AG09319 (cell line): ENCODE measurements at regions not wholly inside any gene's neighbourhood (a gene's known extent, or its start where the extent isn't known, plus 50 kb on each side); places are given as distances from the start of the nearest gene placed in this dataset.

ENCODE experiments used
- DNase-seq: peaks from one replicate; pipeline ENCODE4 v3.0.0-alpha.2; 2010; ENCODE audit warnings: low read depth; ENCODE audit errors: extremely low read depth
- TF ChIP-seq, protein P1 (sequence below): IDR thresholded peaks from 2 replicates; pipeline ENCODE4 v1.5.1; 2011; ENCODE audit warnings: low read depth, mild to moderate bottlenecking, inconsistent platforms, low read length, moderate library complexity

GRCh38 chr7:25864511-25864910, 287.5 kb upstream of the NFE2L3 start:
- TF ChIP-seq, protein P1, sequence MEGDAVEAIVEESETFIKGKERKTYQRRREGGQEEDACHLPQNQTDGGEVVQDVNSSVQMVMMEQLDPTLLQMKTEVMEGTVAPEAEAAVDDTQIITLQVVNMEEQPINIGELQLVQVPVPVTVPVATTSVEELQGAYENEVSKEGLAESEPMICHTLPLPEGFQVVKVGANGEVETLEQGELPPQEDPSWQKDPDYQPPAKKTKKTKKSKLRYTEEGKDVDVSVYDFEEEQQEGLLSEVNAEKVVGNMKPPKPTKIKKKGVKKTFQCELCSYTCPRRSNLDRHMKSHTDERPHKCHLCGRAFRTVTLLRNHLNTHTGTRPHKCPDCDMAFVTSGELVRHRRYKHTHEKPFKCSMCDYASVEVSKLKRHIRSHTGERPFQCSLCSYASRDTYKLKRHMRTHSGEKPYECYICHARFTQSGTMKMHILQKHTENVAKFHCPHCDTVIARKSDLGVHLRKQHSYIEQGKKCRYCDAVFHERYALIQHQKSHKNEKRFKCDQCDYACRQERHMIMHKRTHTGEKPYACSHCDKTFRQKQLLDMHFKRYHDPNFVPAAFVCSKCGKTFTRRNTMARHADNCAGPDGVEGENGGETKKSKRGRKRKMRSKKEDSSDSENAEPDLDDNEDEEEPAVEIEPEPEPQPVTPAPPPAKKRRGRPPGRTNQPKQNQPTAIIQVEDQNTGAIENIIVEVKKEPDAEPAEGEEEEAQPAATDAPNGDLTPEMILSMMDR: no peak
- no peak for DNase-seq

DNA sequence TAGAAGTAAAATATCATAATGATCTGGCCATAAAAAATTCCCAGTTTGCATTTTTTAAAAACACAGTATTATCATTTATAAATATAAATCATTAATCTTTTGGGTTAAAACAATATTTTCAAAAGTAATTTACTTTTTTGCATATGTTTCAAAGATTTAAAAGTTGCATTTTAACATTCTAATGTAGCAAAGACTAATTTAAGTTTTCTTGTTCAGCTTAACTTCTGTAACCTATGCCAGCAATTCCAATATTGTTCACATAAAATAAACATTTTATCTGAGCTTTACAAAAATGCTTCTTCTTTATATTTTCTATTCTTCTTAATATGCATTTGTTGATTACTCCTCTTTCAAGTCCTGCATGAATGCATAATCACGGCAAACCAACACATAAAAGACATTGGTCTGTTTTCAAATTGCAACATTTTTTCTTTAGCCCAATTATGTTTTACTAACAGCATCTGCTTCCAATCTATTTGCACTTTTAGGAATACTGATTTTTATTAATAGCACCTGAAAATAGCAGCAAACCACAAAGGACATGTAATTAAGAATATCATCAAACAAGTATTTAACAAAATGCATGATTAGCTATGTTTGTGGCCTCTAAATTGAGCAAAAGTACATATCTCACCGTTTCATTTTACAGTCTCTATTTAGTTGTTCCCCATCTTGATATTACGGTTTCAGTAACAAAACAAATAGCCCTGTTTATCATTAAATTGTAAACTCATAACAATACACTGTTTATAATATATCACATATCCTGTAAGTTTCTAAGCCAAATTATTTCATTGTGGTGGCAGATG, 286.9 kb upstream of the NFE2L3 start:
- DNase-seq: no peak
- TF ChIP-seq, protein P1: no peak

- TF ChIP-seq, protein P1: no peak
- no peak for DNase-seq
Observed at GRCh38 chr7:25868509-25868908, 283.5 kb upstream of the NFE2L3 start.

DNA sequence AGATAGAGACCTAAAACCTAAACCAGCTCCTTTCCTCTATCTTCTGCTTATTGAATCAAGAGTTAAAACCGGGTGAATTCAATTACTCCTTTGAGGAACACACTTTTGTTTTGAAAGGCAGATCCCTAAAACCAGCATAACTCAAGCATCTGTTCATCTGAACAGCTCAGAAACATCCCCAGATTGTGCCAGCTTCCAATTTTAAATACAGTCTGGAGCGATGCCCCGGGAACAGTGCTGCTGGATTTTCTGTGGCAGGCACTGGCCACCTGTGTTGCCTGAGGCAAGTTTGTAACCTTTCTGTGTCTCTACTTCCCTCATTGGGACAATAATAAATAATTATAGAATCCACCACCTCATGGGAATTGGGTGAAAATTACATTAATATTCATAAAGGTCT, 281.4 kb upstream of the NFE2L3 start:
- no peak for DNase-seq
- TF ChIP-seq, protein P1: no peak

GRCh38 chr7:25876092-25876491, 275.9 kb upstream of the NFE2L3 start:
- TF ChIP-seq, protein P1: no peak
- no peak for DNase-seq

GRCh38 chr7:25877802-25878789, 273.9 kb upstream of the NFE2L3 start:
- no peak for DNase-seq
- TF ChIP-seq, protein P1: no peak

- TF ChIP-seq, protein P1: no peak
- no peak for DNase-seq
Observed at GRCh38 chr7:25879799-25880198, 272.2 kb upstream of the NFE2L3 start.
